ENCODE measurements at regions not wholly inside any gene's neighbourhood (a gene's known extent, or its start where the extent isn't known, plus 50 kb on each side); places are given as distances from the start of the nearest gene placed in this dataset.

- no peaks in the 10 kb centered on the region for H3K36me3 ChIP-seq (ENCODE audit: insufficient read depth)
- H3K27ac Mint-ChIP-seq, result no peak overlapping the region
- no peak overlapping the region for H3K4me3 ChIP-seq
- no peaks in the 10 kb centered on the region for H3K4me1 ChIP-seq (ENCODE audit: insufficient read depth)
- TF ChIP-seq, protein P1, sequence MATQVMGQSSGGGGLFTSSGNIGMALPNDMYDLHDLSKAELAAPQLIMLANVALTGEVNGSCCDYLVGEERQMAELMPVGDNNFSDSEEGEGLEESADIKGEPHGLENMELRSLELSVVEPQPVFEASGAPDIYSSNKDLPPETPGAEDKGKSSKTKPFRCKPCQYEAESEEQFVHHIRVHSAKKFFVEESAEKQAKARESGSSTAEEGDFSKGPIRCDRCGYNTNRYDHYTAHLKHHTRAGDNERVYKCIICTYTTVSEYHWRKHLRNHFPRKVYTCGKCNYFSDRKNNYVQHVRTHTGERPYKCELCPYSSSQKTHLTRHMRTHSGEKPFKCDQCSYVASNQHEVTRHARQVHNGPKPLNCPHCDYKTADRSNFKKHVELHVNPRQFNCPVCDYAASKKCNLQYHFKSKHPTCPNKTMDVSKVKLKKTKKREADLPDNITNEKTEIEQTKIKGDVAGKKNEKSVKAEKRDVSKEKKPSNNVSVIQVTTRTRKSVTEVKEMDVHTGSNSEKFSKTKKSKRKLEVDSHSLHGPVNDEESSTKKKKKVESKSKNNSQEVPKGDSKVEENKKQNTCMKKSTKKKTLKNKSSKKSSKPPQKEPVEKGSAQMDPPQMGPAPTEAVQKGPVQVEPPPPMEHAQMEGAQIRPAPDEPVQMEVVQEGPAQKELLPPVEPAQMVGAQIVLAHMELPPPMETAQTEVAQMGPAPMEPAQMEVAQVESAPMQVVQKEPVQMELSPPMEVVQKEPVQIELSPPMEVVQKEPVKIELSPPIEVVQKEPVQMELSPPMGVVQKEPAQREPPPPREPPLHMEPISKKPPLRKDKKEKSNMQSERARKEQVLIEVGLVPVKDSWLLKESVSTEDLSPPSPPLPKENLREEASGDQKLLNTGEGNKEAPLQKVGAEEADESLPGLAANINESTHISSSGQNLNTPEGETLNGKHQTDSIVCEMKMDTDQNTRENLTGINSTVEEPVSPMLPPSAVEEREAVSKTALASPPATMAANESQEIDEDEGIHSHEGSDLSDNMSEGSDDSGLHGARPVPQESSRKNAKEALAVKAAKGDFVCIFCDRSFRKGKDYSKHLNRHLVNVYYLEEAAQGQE (IDR thresholded peaks at IDR 0.05; ENCODE audit: unreplicated experiment), result no peak
- TF ChIP-seq CREB1 (CRISPR knock-in tag; IDR thresholded peaks at IDR 0.05; ENCODE audit: low read depth), result no peak
- no peak for TF ChIP-seq ETS1 (IDR thresholded peaks at IDR 0.05)
- TF ChIP-seq, protein P2, sequence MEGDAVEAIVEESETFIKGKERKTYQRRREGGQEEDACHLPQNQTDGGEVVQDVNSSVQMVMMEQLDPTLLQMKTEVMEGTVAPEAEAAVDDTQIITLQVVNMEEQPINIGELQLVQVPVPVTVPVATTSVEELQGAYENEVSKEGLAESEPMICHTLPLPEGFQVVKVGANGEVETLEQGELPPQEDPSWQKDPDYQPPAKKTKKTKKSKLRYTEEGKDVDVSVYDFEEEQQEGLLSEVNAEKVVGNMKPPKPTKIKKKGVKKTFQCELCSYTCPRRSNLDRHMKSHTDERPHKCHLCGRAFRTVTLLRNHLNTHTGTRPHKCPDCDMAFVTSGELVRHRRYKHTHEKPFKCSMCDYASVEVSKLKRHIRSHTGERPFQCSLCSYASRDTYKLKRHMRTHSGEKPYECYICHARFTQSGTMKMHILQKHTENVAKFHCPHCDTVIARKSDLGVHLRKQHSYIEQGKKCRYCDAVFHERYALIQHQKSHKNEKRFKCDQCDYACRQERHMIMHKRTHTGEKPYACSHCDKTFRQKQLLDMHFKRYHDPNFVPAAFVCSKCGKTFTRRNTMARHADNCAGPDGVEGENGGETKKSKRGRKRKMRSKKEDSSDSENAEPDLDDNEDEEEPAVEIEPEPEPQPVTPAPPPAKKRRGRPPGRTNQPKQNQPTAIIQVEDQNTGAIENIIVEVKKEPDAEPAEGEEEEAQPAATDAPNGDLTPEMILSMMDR (conservative IDR thresholded peaks at IDR 0.05; ENCODE audit: low read depth in 2 of 2), result no peak
- TF ChIP-seq EZH2phosphoT487 (IDR thresholded peaks at IDR 0.05; ENCODE audit: unreplicated experiment), result no peak
- TF ChIP-seq, protein P3, sequence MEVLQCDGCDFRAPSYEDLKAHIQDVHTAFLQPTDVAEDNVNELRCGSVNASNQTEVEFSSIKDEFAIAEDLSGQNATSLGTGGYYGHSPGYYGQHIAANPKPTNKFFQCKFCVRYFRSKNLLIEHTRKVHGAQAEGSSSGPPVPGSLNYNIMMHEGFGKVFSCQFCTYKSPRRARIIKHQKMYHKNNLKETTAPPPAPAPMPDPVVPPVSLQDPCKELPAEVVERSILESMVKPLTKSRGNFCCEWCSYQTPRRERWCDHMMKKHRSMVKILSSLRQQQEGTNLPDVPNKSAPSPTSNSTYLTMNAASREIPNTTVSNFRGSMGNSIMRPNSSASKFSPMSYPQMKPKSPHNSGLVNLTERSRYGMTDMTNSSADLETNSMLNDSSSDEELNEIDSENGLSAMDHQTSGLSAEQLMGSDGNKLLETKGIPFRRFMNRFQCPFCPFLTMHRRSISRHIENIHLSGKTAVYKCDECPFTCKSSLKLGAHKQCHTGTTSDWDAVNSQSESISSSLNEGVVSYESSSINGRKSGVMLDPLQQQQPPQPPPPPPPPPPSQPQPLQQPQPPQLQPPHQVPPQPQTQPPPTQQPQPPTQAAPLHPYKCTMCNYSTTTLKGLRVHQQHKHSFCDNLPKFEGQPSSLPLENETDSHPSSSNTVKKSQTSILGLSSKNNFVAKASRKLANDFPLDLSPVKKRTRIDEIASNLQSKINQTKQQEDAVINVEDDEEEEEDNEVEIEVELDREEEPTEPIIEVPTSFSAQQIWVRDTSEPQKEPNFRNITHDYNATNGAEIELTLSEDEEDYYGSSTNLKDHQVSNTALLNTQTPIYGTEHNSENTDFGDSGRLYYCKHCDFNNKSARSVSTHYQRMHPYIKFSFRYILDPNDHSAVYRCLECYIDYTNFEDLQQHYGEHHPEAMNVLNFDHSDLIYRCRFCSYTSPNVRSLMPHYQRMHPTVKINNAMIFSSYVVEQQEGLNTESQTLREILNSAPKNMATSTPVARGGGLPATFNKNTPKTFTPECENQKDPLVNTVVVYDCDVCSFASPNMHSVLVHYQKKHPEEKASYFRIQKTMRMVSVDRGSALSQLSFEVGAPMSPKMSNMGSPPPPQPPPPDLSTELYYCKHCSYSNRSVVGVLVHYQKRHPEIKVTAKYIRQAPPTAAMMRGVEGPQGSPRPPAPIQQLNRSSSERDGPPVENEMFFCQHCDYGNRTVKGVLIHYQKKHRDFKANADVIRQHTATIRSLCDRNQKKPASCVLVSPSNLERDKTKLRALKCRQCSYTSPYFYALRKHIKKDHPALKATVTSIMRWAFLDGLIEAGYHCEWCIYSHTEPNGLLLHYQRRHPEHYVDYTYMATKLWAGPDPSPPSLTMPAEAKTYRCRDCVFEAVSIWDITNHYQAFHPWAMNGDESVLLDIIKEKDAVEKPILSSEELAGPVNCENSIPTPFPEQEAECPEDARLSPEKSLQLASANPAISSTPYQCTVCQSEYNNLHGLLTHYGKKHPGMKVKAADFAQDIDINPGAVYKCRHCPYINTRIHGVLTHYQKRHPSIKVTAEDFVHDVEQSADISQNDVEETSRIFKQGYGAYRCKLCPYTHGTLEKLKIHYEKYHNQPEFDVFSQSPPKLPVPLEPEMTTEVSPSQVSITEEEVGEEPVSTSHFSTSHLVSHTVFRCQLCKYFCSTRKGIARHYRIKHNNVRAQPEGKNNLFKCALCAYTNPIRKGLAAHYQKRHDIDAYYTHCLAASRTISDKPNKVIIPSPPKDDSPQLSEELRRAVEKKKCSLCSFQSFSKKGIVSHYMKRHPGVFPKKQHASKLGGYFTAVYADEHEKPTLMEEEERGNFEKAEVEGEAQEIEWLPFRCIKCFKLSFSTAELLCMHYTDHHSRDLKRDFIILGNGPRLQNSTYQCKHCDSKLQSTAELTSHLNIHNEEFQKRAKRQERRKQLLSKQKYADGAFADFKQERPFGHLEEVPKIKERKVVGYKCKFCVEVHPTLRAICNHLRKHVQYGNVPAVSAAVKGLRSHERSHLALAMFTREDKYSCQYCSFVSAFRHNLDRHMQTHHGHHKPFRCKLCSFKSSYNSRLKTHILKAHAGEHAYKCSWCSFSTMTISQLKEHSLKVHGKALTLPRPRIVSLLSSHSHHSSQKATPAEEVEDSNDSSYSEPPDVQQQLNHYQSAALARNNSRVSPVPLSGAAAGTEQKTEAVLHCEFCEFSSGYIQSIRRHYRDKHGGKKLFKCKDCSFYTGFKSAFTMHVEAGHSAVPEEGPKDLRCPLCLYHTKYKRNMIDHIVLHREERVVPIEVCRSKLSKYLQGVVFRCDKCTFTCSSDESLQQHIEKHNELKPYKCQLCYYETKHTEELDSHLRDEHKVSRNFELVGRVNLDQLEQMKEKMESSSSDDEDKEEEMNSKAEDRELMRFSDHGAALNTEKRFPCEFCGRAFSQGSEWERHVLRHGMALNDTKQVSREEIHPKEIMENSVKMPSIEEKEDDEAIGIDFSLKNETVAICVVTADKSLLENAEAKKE (CRISPR knock-in tag; IDR thresholded peaks at IDR 0.05), result no peak
- no peak for TF ChIP-seq POLR2AphosphoS5 (IDR thresholded peaks at IDR 0.05; ENCODE audit: low read depth)
- TF ChIP-seq ZNF331 (CRISPR knock-in tag; IDR thresholded peaks at IDR 0.05; ENCODE audit: low read depth), result no peak
- no peak for TF ChIP-seq JUNB (IDR thresholded peaks at IDR 0.05; ENCODE audit: unreplicated experiment)
- TF ChIP-seq EZH2 (IDR thresholded peaks at IDR 0.05; ENCODE audit: low read depth, unreplicated experiment), result no peak
- no peak for TF ChIP-seq STAT1 (IDR thresholded peaks at IDR 0.05; ENCODE audit: unreplicated experiment)
- no peak for TF ChIP-seq NANOG (IDR thresholded peaks at IDR 0.05; ENCODE audit: borderline replicate concordance)
- TF ChIP-seq ZNF114 (CRISPR knock-in tag; IDR thresholded peaks at IDR 0.05), result no peak
- H3K36me3 Mint-ChIP-seq (ENCODE audit: low read depth), result peaks cover 2% of the 10 kb centered on the region; the same call in 1 of the 3 replicates
- no peaks in the 10 kb centered on the region for H3K79me2 ChIP-seq (replicated peaks; ENCODE audit: insufficient read depth)
- H3K4me2 ChIP-seq, result no peak overlapping the region
- no peaks in the 10 kb centered on the region for H4K20me1 ChIP-seq (replicated peaks; ENCODE audit: insufficient read depth)
- H3K4me1 Mint-ChIP-seq, result no peaks in the 10 kb centered on the region
- peaks cover 4% of the 10 kb centered on the region; the same call in 1 of the 3 replicates for H3K9me3 Mint-ChIP-seq
- H3K4me3 Mint-ChIP-seq, result no peak overlapping the region
- no peaks in the 10 kb centered on the region for H3F3A ChIP-seq (replicated peaks; ENCODE audit: low read depth)
- H3K27me3 Mint-ChIP-seq (ENCODE audit: insufficient read depth, low read depth, poor library complexity), result peaks cover 6% of the 10 kb centered on the region
- H3K27ac ChIP-seq (ENCODE audit: low read depth), result no peak overlapping the region
- DNase-seq (ENCODE audit: low spot score) (no peak), ATAC-seq (no peak)
- H3K27me3 ChIP-seq (ENCODE audit: insufficient read depth), result no peaks in the 10 kb centered on the region
- no peak overlapping the region for H2AFZ ChIP-seq
- no peaks in the 10 kb centered on the region for H3K9me2 ChIP-seq (ENCODE audit: insufficient read depth)
Measured at GRCh38 chr2:239769554-239770245, 255.4 kb downstream of the NDUFA10 start.
